GM23338 (cell line): ENCODE measurements at regions not wholly inside any gene's neighbourhood (a gene's known extent, or its start where the extent isn't known, plus 50 kb on each side); places are given as distances from the start of the nearest gene placed in this dataset.

ENCODE experiments used
- ATAC-seq: fragments of 200-7000 bp; cut with Tn5 transposase; 3 replicates; pipeline ENCODE4 v1.9.1; 2020
- DNase-seq: peaks from one replicate; pipeline ENCODE4 v3.0.0-alpha.2; 2015; ENCODE audit warnings: low spot score
- H2AFZ ChIP-seq: fragments of 200-600 bp; sonication (generic); 2 replicates; pipeline ENCODE4 v1.8.0; 2016; ENCODE audit warnings: antibody characterized with exemption, mild to moderate bottlenecking, moderate library complexity
- H3F3A ChIP-seq: fragments of 200-600 bp; sonication (generic); replicated peaks from 2 replicates; pipeline ENCODE4 v1.8.0; 2017; ENCODE audit warnings: antibody characterized with exemption, mixed run types, low read depth
- H3K27ac ChIP-seq: fragments of 200-600 bp; sonication (generic); 2 replicates; pipeline ENCODE4 v1.6.1; 2016; ENCODE audit warnings: low read depth
- H3K27me3 ChIP-seq: fragments of 200-600 bp; sonication (generic); 2 replicates; pipeline ENCODE4 v1.8.0; 2016; ENCODE audit warnings: mild to moderate bottlenecking, mixed run types, moderate library complexity; ENCODE audit not compliant: insufficient read depth
- H3K36me3 ChIP-seq: fragments of 200-600 bp; sonication (generic); 2 replicates; pipeline ENCODE4 v1.8.0; 2016; ENCODE audit warnings: mild to moderate bottlenecking; ENCODE audit not compliant: insufficient read depth
- H3K4me1 ChIP-seq: fragments of 200-600 bp; sonication (generic); 2 replicates; pipeline ENCODE4 v1.8.0; 2016; ENCODE audit warnings: mild to moderate bottlenecking, moderate library complexity; ENCODE audit not compliant: insufficient read depth
- H3K4me2 ChIP-seq: fragments of 200-600 bp; sonication (generic); 2 replicates; pipeline ENCODE4 v1.7.1; 2017; ENCODE audit warnings: mixed run types
- H3K4me3 ChIP-seq: fragments of 200-600 bp; sonication (generic); 2 replicates; pipeline ENCODE4 v1.6.1; 2016; ENCODE audit warnings: mixed run types
- H3K79me2 ChIP-seq: fragments of 200-600 bp; sonication (generic); replicated peaks from 2 replicates; pipeline ENCODE4 v1.8.0; 2017; ENCODE audit warnings: mild to moderate bottlenecking; ENCODE audit not compliant: insufficient read depth
- H3K9me2 ChIP-seq: fragments of 200-600 bp; sonication (generic); 2 replicates; pipeline ENCODE4 v1.8.0; 2017; ENCODE audit not compliant: insufficient read depth
- H4K20me1 ChIP-seq: fragments of 200-600 bp; sonication (generic); replicated peaks from 2 replicates; pipeline ENCODE4 v1.8.0; 2017; ENCODE audit warnings: mild to moderate bottlenecking; ENCODE audit not compliant: insufficient read depth
- H3K27ac Mint-ChIP-seq: 2 replicates; pipeline ENCODE4 v1.8.0; 2020; ENCODE audit warnings: inconsistent platforms, mild to moderate bottlenecking, moderate library complexity, mixed read lengths
- H3K27me3 Mint-ChIP-seq: 3 replicates; pipeline ENCODE4 v1.8.0; 2022; ENCODE audit warnings: low read depth, mild to moderate bottlenecking, moderate library complexity, mixed read lengths, inconsistent platforms; ENCODE audit not compliant: insufficient read depth, poor library complexity
- H3K36me3 Mint-ChIP-seq: 3 replicates; pipeline ENCODE4 v1.8.0; 2021; ENCODE audit warnings: low read depth, mild to moderate bottlenecking, inconsistent platforms, moderate library complexity, mixed read lengths
- H3K4me1 Mint-ChIP-seq: 3 replicates; pipeline ENCODE4 v1.8.0; 2020; ENCODE audit warnings: mild to moderate bottlenecking, inconsistent platforms, mixed read lengths
- H3K4me3 Mint-ChIP-seq: 3 replicates; pipeline ENCODE4 v1.8.0; 2021; ENCODE audit warnings: moderate library complexity, mild to moderate bottlenecking, inconsistent platforms, mixed read lengths
- H3K9me3 Mint-ChIP-seq: 3 replicates; pipeline ENCODE4 v1.8.0; 2020; ENCODE audit warnings: moderate library complexity, mild to moderate bottlenecking, inconsistent platforms, mixed read lengths
- CREB1 ChIP-seq: fragments of 250-450 bp; sonication (Bioruptor Pico); IDR thresholded peaks from 2 replicates; pipeline ENCODE4 v1.5.0; 2020; ENCODE audit warnings: low read depth, mild to moderate bottlenecking, moderate library complexity
- CTCF ChIP-seq, 2 experiments: fragments of 200-600 bp in 1 of 2; sonication (generic) in 1 of 2; conservative IDR thresholded peaks; 2 replicates each; pipeline versions ENCODE4 v1.5.1 to v1.6.1; 2016 to 2017; ENCODE audit warnings: antibody characterized with exemption in 2 of 2, low read depth in 2 of 2, mild to moderate bottlenecking in 2 of 2, moderate library complexity in 1 of 2
- EZH2 ChIP-seq: fragments of 200-600 bp; sonication (generic); IDR thresholded peaks from one replicate; pipeline ENCODE4 v1.8.0; 2017; ENCODE audit warnings: antibody characterized with exemption, mild to moderate bottlenecking, low read depth; ENCODE audit not compliant: unreplicated experiment
- EZH2phosphoT487 ChIP-seq: fragments of 200-600 bp; sonication (generic); IDR thresholded peaks from one replicate; pipeline ENCODE4 v1.8.1; 2018; ENCODE audit warnings: antibody characterized with exemption; ENCODE audit not compliant: unreplicated experiment
- JUNB ChIP-seq: IDR thresholded peaks from one replicate; pipeline ENCODE4 v1.6.1; 2016; ENCODE audit warnings: antibody characterized with exemption; ENCODE audit not compliant: unreplicated experiment
- NANOG ChIP-seq: IDR thresholded peaks from 2 replicates; pipeline ENCODE4 v1.6.1; 2016; ENCODE audit warnings: antibody characterized with exemption, borderline replicate concordance
- POLR2AphosphoS5 ChIP-seq: IDR thresholded peaks from 2 replicates; pipeline ENCODE4 v1.6.1; 2016; ENCODE audit warnings: antibody characterized with exemption, low read depth
- REST ChIP-seq: IDR thresholded peaks from one replicate; pipeline ENCODE4 v1.6.1; 2018; ENCODE audit warnings: antibody characterized with exemption; ENCODE audit not compliant: unreplicated experiment
- STAT1 ChIP-seq: IDR thresholded peaks from one replicate; pipeline ENCODE4 v1.6.1; 2016; ENCODE audit warnings: antibody characterized with exemption; ENCODE audit not compliant: unreplicated experiment
- ZNF114 ChIP-seq: fragments of 250-450 bp; sonication (Bioruptor Pico); IDR thresholded peaks from 2 replicates; pipeline ENCODE4 v1.5.0; 2020; ENCODE audit warnings: mild to moderate bottlenecking, moderate library complexity
- ZNF331 ChIP-seq: fragments of 250-450 bp; sonication (Bioruptor Pico); IDR thresholded peaks from 2 replicates; pipeline ENCODE4 v1.5.0; 2020; ENCODE audit warnings: low read depth, mild to moderate bottlenecking, moderate library complexity

DNA sequence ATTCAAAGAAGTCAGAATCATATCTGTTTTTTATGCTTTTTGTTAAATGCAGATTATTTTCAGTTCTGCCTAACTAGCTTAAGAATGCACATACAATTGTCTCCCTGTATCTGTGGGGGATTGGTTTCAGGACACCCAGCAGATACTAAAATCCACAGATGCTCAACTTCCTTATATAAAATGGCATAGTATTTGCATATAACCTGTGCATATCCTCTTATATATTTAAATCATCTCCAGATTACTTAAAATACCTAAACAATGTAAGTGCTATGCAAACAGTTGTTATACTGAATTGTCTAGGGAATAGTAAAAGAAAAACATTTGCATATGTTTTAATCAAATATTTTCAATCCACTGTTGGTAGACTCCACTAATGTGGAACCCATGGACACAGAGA is 279.4 kb downstream of the TMA16 start:
- no peaks in the 10 kb centered on the region for H3F3A ChIP-seq
- H3K4me2 ChIP-seq, result no peak overlapping the region
- no peak for TF ChIP-seq ZNF114 (CRISPR knock-in tag)
- TF ChIP-seq CREB1 (CRISPR knock-in tag), result no peak
- TF ChIP-seq REST, result no peak
- TF ChIP-seq NANOG, result no peak
- no peak for TF ChIP-seq JUNB
- TF ChIP-seq STAT1, result no peak
- TF ChIP-seq CTCF (conservative IDR thresholded peaks at IDR 0.05; ENCODE audit: low read depth in 2 of 2), result no peak
- TF ChIP-seq EZH2phosphoT487, result no peak
- H3K36me3 ChIP-seq, result no peaks in the 10 kb centered on the region
- H2AFZ ChIP-seq, result no peak overlapping the region
- DNase-seq (no peak), ATAC-seq (no peak)
- no peaks in the 10 kb centered on the region for H3K36me3 Mint-ChIP-seq
- no peaks in the 10 kb centered on the region for H3K4me1 ChIP-seq
- no peaks in the 10 kb centered on the region for H3K79me2 ChIP-seq
- no peak overlapping the region for H3K4me3 Mint-ChIP-seq
- no peak overlapping the region for H3K27ac Mint-ChIP-seq
- peaks cover 6% of the 10 kb centered on the region; the same call in 2 of the 3 replicates for H3K4me1 Mint-ChIP-seq
- H4K20me1 ChIP-seq, result no peaks in the 10 kb centered on the region
- no peak overlapping the region for H3K4me3 ChIP-seq
- H3K27me3 ChIP-seq, result no peaks in the 10 kb centered on the region
- no peaks in the 10 kb centered on the region for H3K27me3 Mint-ChIP-seq
- H3K27ac ChIP-seq, result no peak overlapping the region
- H3K9me3 Mint-ChIP-seq, result no peaks in the 10 kb centered on the region
- H3K9me2 ChIP-seq, result no peaks in the 10 kb centered on the region

GRCh38 chr4:163776957-163777356 is 282.5 kb downstream of the TMA16 start:
- Histone ChIP-seq H3F3A (no peaks in the 10 kb centered on the region), H3K4me2 (no peak overlapping the region), H3K27ac (no peak overlapping the region), H3K9me2 (no peaks in the 10 kb centered on the region), H4K20me1 (no peaks in the 10 kb centered on the region), H3K36me3 (no peaks in the 10 kb centered on the region), H3K27me3 (no peaks in the 10 kb centered on the region), H3K4me1 (no peaks in the 10 kb centered on the region), H2AFZ (no peak overlapping the region), H3K4me3 (no peak overlapping the region), H3K79me2 (no peaks in the 10 kb centered on the region)
- Mint-ChIP-seq H3K27ac (no peak overlapping the region), H3K27me3 (no peaks in the 10 kb centered on the region), H3K4me1 (peaks cover 6% of the 10 kb centered on the region; the same call in 2 of the 3 replicates), H3K4me3 (no peak overlapping the region), H3K9me3 (no peaks in the 10 kb centered on the region; the same call in 2 of the 3 replicates), H3K36me3 (no peaks in the 10 kb centered on the region)
- TF ChIP-seq NANOG (no peak), STAT1 (no peak), CREB1 (CRISPR knock-in tag) (no peak), JUNB (no peak), ZNF331 (CRISPR knock-in tag) (no peak), EZH2 (no peak), POLR2AphosphoS5 (no peak), REST (no peak)
- ATAC-seq (no peak), DNase-seq (no peak)
